Heart left ventricle (tissue), 16 donors: ENCODE measurements at regions not wholly inside any gene's neighbourhood (a gene's known extent, or its start where the extent isn't known, plus 50 kb on each side); places are given as distances from the start of the nearest gene placed in this dataset.

ENCODE experiments used
- ATAC-seq, 4 donors: fragments of 200-7000 bp; cut with Tn5 transposase; one replicate each; pipeline ENCODE4 v1.9.1; 2020 to 2022; ENCODE audit warnings: moderate library complexity in 4 of 4, mild to moderate bottlenecking in 3 of 4, moderate number of reproducible peaks in 1 of 4
- DNase-seq, 5 donors: peaks; one replicate each; pipeline ENCODE4 v3.0.0-alpha.2; 2020
- H3K27ac ChIP-seq, 12 donors: fragments of 200-600 bp; sonication (generic) in 4 of 12; one replicate each; pipeline versions ENCODE4 v1.5.0 to v1.8.0; 2016 to 2022; ENCODE audit warnings: mild to moderate bottlenecking in 2 of 12
- H3K27me3 ChIP-seq, 9 donors: fragments of 200-600 bp; sonication (generic) in 2 of 9; one replicate each; pipeline versions ENCODE4 v1.5.1 to v1.8.0; 2016 to 2022; ENCODE audit warnings: mild to moderate bottlenecking in 3 of 9
- H3K36me3 ChIP-seq, 9 donors: fragments of 200-600 bp; sonication (generic) in 2 of 9; one replicate each; pipeline versions ENCODE4 v1.5.0 to v1.8.0; 2018 to 2022; ENCODE audit warnings: mild to moderate bottlenecking in 2 of 9
- H3K4me1 ChIP-seq, 12 donors: fragments of 200-600 bp; sonication (generic) in 4 of 12; one replicate each; pipeline versions ENCODE4 v1.5.0 to v1.8.0; 2016 to 2022; ENCODE audit warnings: mild to moderate bottlenecking in 3 of 12
- H3K4me3 ChIP-seq, 12 donors: fragments of 200-600 bp; sonication (generic) in 4 of 12; one replicate each; pipeline versions ENCODE4 v1.5.0 to v1.8.0; 2017 to 2022; ENCODE audit warnings: mild to moderate bottlenecking in 9 of 12, moderate library complexity in 4 of 12
- H3K9me3 ChIP-seq, 12 donors: fragments of 200-600 bp; sonication (generic) in 4 of 12; one replicate each; pipeline versions ENCODE4 v1.5.0 to v1.8.0; 2016 to 2022; ENCODE audit warnings: mild to moderate bottlenecking in 1 of 12
- POLR2A ChIP-seq, 2 donors: fragments of 450-650 bp; IDR thresholded peaks; one replicate each; pipeline ENCODE4 v1.6.1; 2017; ENCODE audit warnings: antibody characterized with exemption in 2 of 2, mild to moderate bottlenecking in 2 of 2, moderate library complexity in 2 of 2
- WGBS, 4 donors: extraction: QIAGEN DNeasy Blood & Tissue Kit in 2 of 4; methylation state at CpG; one replicate each; pipeline versions ENCODE4 v1.1.5 to v1.1.7; 2013 to 2018; 5-methylcytosine and 5-hydroxymethylcytosine counted together
- intact Hi-C, 10 donors: fragments of 100-400 bp; cut with DNase I; formaldehyde crosslinking; loops; one replicate each; pipeline versions ENCODE4 v1.11.1 to v1.14.2; 2022
- TF ChIP-seq, protein P1 (sequence below), 12 donors: fragments of 200-600 bp; sonication (generic) in 4 of 12; IDR thresholded peaks; one replicate each; pipeline versions ENCODE4 v1.5.0 to v1.8.0; 2018 to 2022; ENCODE audit warnings: antibody characterized with exemption in 12 of 12, mild to moderate bottlenecking in 5 of 12
- donor health status: ischemic (EF 13 %, LVEDD 7.1; RV severe dilation, severe dysfunction).
- donor health status: healthy with polysubstance abuse.
- donor health status: DM: no; HTN: yes; CAD: no.
- donor health status: DM: no; HTN: no; CAD: no.
- donor health status: ischemic (EF 25% LVEDD 6.9; RV normal size, moderate dysfunction).
- donor health status: ischemic (EF 25% LVEDD 5.7; RV mildly dilated, moderate dysfunction).
- donor health status: healthy.
- donor health status: DM: yes; HTN: yes; CAD: no.
- donor health status: ischemic (EF 35%, LVEDD 5.7; RV mildly dilated, moderate dysfunction).
- donor health status: nonischemic (EF 11% LVEDD 7.7; RV severe dilation, severe dysfunction).
- donor health status: DM: yes; HTN: yes; CAD: no.
- donor health status: PGD.
- donor health status: ischemic (EF 29% LVEDD 5.4; RV normal size, mild dysfunction).
- donor health status: nonischemic (EF 23%, LVEDD 6.1; RV moderate dilation, normal function).

DNA sequence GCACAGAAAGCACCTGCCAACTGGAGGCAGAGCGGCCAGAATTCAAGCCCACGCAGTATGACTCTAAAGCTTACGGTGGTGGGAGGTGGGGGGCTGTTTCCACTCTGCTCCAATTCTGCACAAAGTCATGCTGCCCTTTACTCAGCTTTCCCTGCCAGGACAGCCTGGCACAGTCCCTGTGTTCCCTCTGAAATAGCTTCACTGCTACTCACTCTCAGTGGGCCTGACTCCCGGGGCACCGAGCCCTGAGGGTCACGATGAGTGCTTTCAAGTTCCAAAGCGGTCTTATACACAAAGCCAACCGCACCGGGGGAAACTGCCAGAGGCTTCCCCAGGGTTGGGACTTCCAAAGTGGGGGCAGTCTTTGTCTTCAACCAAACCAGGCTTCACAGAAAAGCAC, 306.1 kb upstream of the XYLT1 start:
- ATAC-seq (no peak), DNase-seq (no peak)
- no peaks in the 10 kb centered on the region for H3K4me1 ChIP-seq
- TF ChIP-seq, protein P1, sequence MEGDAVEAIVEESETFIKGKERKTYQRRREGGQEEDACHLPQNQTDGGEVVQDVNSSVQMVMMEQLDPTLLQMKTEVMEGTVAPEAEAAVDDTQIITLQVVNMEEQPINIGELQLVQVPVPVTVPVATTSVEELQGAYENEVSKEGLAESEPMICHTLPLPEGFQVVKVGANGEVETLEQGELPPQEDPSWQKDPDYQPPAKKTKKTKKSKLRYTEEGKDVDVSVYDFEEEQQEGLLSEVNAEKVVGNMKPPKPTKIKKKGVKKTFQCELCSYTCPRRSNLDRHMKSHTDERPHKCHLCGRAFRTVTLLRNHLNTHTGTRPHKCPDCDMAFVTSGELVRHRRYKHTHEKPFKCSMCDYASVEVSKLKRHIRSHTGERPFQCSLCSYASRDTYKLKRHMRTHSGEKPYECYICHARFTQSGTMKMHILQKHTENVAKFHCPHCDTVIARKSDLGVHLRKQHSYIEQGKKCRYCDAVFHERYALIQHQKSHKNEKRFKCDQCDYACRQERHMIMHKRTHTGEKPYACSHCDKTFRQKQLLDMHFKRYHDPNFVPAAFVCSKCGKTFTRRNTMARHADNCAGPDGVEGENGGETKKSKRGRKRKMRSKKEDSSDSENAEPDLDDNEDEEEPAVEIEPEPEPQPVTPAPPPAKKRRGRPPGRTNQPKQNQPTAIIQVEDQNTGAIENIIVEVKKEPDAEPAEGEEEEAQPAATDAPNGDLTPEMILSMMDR (IDR thresholded peaks at IDR 0.05) = no peak
- intact Hi-C loops = no loop called here
- 77 to 88% (median 79%) methylated on average over 9 of the region's 9 CpGs for WGBS, 4 donors
- no peak overlapping the region for H3K4me3 ChIP-seq
- H3K9me3 ChIP-seq = peaks cover 0 to 5% (median 0%) of the 10 kb centered on the region in 12 donors
- no peak overlapping the region for H3K27ac ChIP-seq
- peaks cover 0 to 12% (median 0%) of the 10 kb centered on the region in 9 donors for H3K27me3 ChIP-seq
- no peaks in the 10 kb centered on the region for H3K36me3 ChIP-seq

DNA sequence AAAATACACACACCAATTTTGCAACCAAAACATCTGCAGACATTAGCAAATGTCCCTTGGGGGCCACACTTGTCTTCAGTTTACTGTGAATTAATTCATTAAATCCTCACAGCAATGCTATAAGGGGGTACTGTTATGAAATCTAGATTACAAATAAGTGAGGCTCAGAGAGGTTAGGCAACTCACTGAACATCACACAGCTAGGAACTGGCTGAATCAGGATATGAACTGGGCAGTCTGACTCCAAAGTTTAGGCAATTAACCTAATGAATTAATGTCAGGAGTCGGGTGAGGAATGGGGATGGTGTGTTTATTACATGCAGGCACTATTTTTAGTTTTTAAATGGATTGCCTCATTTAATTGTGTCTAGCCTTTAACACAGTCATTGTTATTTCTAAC, 305.7 kb upstream of the XYLT1 start:
- Histone ChIP-seq H3K4me1 (no peaks in the 10 kb centered on the region), H3K27me3 (peaks cover 0 to 12% (median 0%) of the 10 kb centered on the region in 9 donors), H3K27ac (no peak overlapping the region), H3K4me3 (no peak overlapping the region), H3K9me3 (peaks cover 0 to 5% (median 0%) of the 10 kb centered on the region in 12 donors), H3K36me3 (no peaks in the 10 kb centered on the region)
- DNase-seq (no peak), ATAC-seq (no peak)
- intact Hi-C loops = no loop called here
- TF ChIP-seq, protein P1 (IDR thresholded peaks at IDR 0.05) = no peak
- TF ChIP-seq POLR2A (IDR thresholded peaks at IDR 0.05) = no peak
- WGBS, 4 donors = 28 to 58% (median 43%) methylated on average over 1 of the region's 1 CpG

DNA sequence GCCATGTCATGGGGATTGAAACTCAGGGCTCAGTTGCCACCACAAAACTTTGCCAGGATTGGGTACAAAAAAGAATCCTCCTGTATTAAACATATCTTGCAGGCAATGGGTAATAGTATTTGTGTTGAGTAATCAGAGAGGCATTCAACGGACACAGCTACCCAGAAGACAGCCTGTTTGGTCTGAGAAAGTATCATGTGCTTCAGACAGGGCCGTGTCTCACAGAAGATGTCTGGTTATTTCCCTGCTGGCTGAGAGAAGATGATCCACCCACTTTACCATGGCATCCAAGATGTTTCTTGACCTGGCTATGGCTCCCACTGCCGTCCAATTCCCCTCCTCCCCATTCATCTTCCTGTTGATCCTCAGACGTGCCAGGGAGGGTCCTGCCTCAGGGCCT, 304.3 kb upstream of the XYLT1 start:
- no peak for ATAC-seq

DNA sequence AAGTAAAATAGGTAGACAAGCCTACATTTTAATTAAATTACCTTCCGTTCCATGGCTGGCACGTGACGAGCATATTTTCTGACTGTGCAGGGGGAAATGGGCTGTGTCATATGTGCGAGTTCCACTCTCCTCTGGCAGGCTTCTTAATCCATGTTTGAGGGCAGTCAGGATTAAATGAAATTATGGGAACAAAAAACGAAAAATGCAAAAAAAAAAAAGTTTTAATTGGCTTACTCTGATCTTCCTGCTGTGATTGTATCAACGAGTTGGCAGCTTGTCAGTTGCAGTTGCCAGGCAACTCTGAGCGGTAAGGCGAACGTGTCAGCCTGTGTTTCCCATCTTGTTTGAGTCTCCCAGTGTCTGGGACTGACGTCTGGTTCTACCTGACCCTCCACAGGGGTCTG, 302.9 kb upstream of the XYLT1 start:
- H3K36me3 ChIP-seq = no peaks in the 10 kb centered on the region
- H3K4me1 ChIP-seq = no peaks in the 10 kb centered on the region
- H3K27ac ChIP-seq = no peak overlapping the region
- intact Hi-C loops = no loop called here
- H3K4me3 ChIP-seq = no peak overlapping the region
- no peak for DNase-seq
- 20 to 25% (median 24%) methylated on average over 10 of the region's 10 CpGs for WGBS, 4 donors
- TF ChIP-seq, protein P1 (IDR thresholded peaks at IDR 0.05) = no peak
- no peak for TF ChIP-seq POLR2A (IDR thresholded peaks at IDR 0.05)
- peaks cover 0 to 12% (median 0%) of the 10 kb centered on the region in 9 donors for H3K27me3 ChIP-seq
- ATAC-seq = no peak
- peaks cover 0 to 5% (median 0%) of the 10 kb centered on the region in 12 donors for H3K9me3 ChIP-seq

More for the DNA sequence above, 304.3 kb upstream of the XYLT1 start:
- Histone ChIP-seq H3K27me3 (peaks cover 0 to 12% (median 0%) of the 10 kb centered on the region in 9 donors), H3K36me3 (no peaks in the 10 kb centered on the region), H3K27ac (no peak overlapping the region), H3K4me3 (no peak overlapping the region), H3K4me1 (no peaks in the 10 kb centered on the region), H3K9me3 (peaks cover 0 to 5% (median 0%) of the 10 kb centered on the region in 12 donors)
- TF ChIP-seq, protein P1 (IDR thresholded peaks at IDR 0.05) = no peak
- TF ChIP-seq POLR2A (IDR thresholded peaks at IDR 0.05) = no peak
- WGBS, 4 donors = 58 to 80% (median 69%) methylated on average over 4 of the region's 4 CpGs
- intact Hi-C loops = no loop called here
- no peak for DNase-seq
